ENCODE measurements at regions not wholly inside any gene's neighbourhood (a gene's known extent, or its start where the extent isn't known, plus 50 kb on each side); places are given as distances from the start of the nearest gene placed in this dataset.

DNA sequence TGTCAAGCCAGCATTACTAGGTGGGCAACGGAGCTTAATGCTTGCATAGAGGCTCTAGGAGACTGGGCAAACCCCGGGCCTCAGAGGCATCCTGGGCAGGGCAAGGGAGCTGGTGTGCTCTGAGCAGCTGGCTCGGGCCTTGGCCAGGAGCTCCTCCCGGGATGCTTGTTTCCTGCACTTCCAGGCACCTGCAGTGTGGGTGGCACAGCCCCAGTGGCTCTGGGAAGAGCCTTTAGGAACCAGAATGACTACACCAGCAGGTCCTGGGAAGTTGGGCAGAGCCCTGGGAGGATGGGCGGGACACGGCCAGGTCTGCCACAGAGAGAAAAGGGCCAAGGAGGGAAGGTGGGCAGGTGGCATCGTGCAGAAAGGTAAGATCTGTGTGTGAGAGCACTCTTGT lies 80.4 kb upstream of the CD93 start:
- H3K4ac ChIP-seq (ENCODE audit: low read length), result peak overlapping the region; percentile 17

DNA sequence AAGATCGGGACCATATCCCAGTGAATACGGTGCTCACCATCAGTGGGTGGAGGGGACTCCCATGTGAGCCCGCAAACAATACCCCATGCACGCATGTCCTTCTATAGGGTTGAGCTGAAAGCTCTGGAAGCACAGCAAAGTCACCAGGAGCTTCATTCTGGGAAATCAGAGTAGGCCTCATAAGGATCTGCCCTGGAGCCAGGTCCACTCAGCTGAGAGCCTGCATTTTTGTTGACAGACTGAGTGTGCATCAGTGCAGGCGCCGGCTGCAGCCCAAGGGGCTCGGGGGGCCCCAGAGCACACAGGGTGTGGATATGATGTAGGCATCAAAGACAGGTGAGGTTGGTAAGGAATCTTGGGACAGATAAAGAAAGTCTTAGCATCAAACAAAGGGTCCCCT lies 79.8 kb upstream of the CD93 start:
- Histone ChIP-seq H3K27me3 (ENCODE audit: control insufficient read depth in 3 of 3, insufficient read depth in 3 of 3, low read depth in 1 of 3, low read length in 3 of 3) (no peaks in the 10 kb centered on the region), H3K14ac (ENCODE audit: low read length) (no peak overlapping the region), H3K27ac (replicated peaks; ENCODE audit: low read length) (no peak overlapping the region), H3K4ac (ENCODE audit: low read length) (no peak overlapping the region), H3K18ac (ENCODE audit: low read length) (no peak overlapping the region), H2AK5ac (ENCODE audit: low read depth, low read length) (no peak overlapping the region), H3K9ac (ENCODE audit: low read depth, low read length, poor library complexity) (no peak overlapping the region), H4K91ac (ENCODE audit: low read depth, low read length, poor library complexity) (no peak overlapping the region), H2BK5ac (ENCODE audit: low read length) (no peak overlapping the region), H3K4me2 (ENCODE audit: insufficient read depth, low read length, poor library complexity, severe bottlenecking) (no peak overlapping the region), H3K9me3 (replicated peaks in 1 of 2; ENCODE audit: control insufficient read depth in 2 of 2, insufficient read depth in 1 of 2, low read depth in 1 of 2, low read length in 2 of 2) (no peaks in the 10 kb centered on the region), H3K4me1 (ENCODE audit: control insufficient read depth in 2 of 2, insufficient read depth in 1 of 2, low read depth in 1 of 2, low read length in 2 of 2) (peaks cover 0 to 2% of the 10 kb centered on the region in 2 donors), H2BK12ac (ENCODE audit: low read length) (no peak overlapping the region), H4K8ac (ENCODE audit: low read depth, low read length) (no peak overlapping the region), H2AFZ (ENCODE audit: low read length) (no peak overlapping the region), H3K36me3 (replicated peaks in 1 of 2; ENCODE audit: control insufficient read depth in 2 of 2, insufficient read depth in 2 of 2, low read length in 2 of 2) (no peaks in the 10 kb centered on the region), H3K23ac (ENCODE audit: low read depth, low read length, poor library complexity) (no peak overlapping the region), H2BK120ac (ENCODE audit: low read depth, low read length) (no peak overlapping the region), H2BK15ac (ENCODE audit: low read length) (no peak overlapping the region), H3K4me3 (ENCODE audit: low read length in 2 of 2) (no peak overlapping the region), H3K79me1 (ENCODE audit: low read depth, low read length) (no peaks in the 10 kb centered on the region)
- no peak for DNase-seq (ENCODE audit: low spot score)
- WGBS, 2 donors (ENCODE audit: extremely low coverage in 2 of 2, insufficient read length in 2 of 2, insufficient replicate concordance in 1 of 2), result no CpG with 5 or more reads among the region's 7 CpGs

More for the DNA sequence above, 80.4 kb upstream of the CD93 start:
- no CpG with 5 or more reads among the region's 7 CpGs for WGBS, 2 donors (ENCODE audit: extremely low coverage in 2 of 2, insufficient read length in 2 of 2, insufficient replicate concordance in 1 of 2)
- Histone ChIP-seq H3K9me3 (replicated peaks in 1 of 2; ENCODE audit: control insufficient read depth in 2 of 2, insufficient read depth in 1 of 2, low read depth in 1 of 2, low read length in 2 of 2) (no peaks in the 10 kb centered on the region), H2BK12ac (ENCODE audit: low read length) (no peak overlapping the region), H3K36me3 (replicated peaks in 1 of 2; ENCODE audit: control insufficient read depth in 2 of 2, insufficient read depth in 2 of 2, low read length in 2 of 2) (no peaks in the 10 kb centered on the region), H3K4me3 (ENCODE audit: low read length in 2 of 2) (no peak overlapping the region), H2BK120ac (ENCODE audit: low read depth, low read length) (no peak overlapping the region), H4K91ac (ENCODE audit: low read depth, low read length, poor library complexity) (no peak overlapping the region), H3K14ac (ENCODE audit: low read length) (no peak overlapping the region), H3K27ac (replicated peaks; ENCODE audit: low read length) (no peak overlapping the region), H2AFZ (ENCODE audit: low read length) (no peak overlapping the region), H3K9ac (ENCODE audit: low read depth, low read length, poor library complexity) (no peak overlapping the region), H3K4me1 (ENCODE audit: control insufficient read depth in 2 of 2, insufficient read depth in 1 of 2, low read depth in 1 of 2, low read length in 2 of 2) (peaks cover 0 to 2% of the 10 kb centered on the region in 2 donors), H3K23ac (ENCODE audit: low read depth, low read length, poor library complexity) (no peak overlapping the region), H3K4me2 (ENCODE audit: insufficient read depth, low read length, poor library complexity, severe bottlenecking) (no peak overlapping the region), H2AK5ac (ENCODE audit: low read depth, low read length) (no peak overlapping the region), H2BK5ac (ENCODE audit: low read length) (no peak overlapping the region), H3K18ac (ENCODE audit: low read length) (peak overlapping the region; percentile 54), H4K8ac (ENCODE audit: low read depth, low read length) (no peak overlapping the region), H3K27me3 (ENCODE audit: control insufficient read depth in 3 of 3, insufficient read depth in 3 of 3, low read depth in 1 of 3, low read length in 3 of 3) (no peaks in the 10 kb centered on the region), H2BK15ac (ENCODE audit: low read length) (peak overlapping the region; percentile 41), H3K79me1 (ENCODE audit: low read depth, low read length) (no peaks in the 10 kb centered on the region)
- DNase-seq (ENCODE audit: low spot score), result no peak

- Histone ChIP-seq H3K18ac (ENCODE audit: low read length) (peak overlapping the region; percentile 79), H3K36me3 (replicated peaks in 1 of 2; ENCODE audit: control insufficient read depth in 2 of 2, insufficient read depth in 2 of 2, low read length in 2 of 2) (no peaks in the 10 kb centered on the region), H2BK5ac (ENCODE audit: low read length) (no peak overlapping the region), H2BK120ac (ENCODE audit: low read depth, low read length) (no peak overlapping the region), H3K9me3 (replicated peaks in 1 of 2; ENCODE audit: control insufficient read depth in 2 of 2, insufficient read depth in 1 of 2, low read depth in 1 of 2, low read length in 2 of 2) (no peaks in the 10 kb centered on the region), H3K14ac (ENCODE audit: low read length) (no peak overlapping the region), H3K79me1 (ENCODE audit: low read depth, low read length) (no peaks in the 10 kb centered on the region), H4K91ac (ENCODE audit: low read depth, low read length, poor library complexity) (peak overlapping the region; percentile 35), H3K9ac (ENCODE audit: low read depth, low read length, poor library complexity) (no peak overlapping the region), H3K27me3 (ENCODE audit: control insufficient read depth in 3 of 3, insufficient read depth in 3 of 3, low read depth in 1 of 3, low read length in 3 of 3) (no peaks in the 10 kb centered on the region), H3K27ac (replicated peaks; ENCODE audit: low read length) (no peak overlapping the region), H4K8ac (ENCODE audit: low read depth, low read length) (no peak overlapping the region), H2BK15ac (ENCODE audit: low read length) (no peak overlapping the region), H3K4me1 (ENCODE audit: control insufficient read depth in 2 of 2, insufficient read depth in 1 of 2, low read depth in 1 of 2, low read length in 2 of 2) (peaks cover 0 to 4% of the 10 kb centered on the region in 2 donors), H3K4ac (ENCODE audit: low read length) (no peak overlapping the region), H2AK5ac (ENCODE audit: low read depth, low read length) (peak overlapping the region; percentile 48), H3K23ac (ENCODE audit: low read depth, low read length, poor library complexity) (peak overlapping the region; percentile 60), H3K4me2 (ENCODE audit: insufficient read depth, low read length, poor library complexity, severe bottlenecking) (no peak overlapping the region), H3K4me3 (ENCODE audit: low read length in 2 of 2) (no peak overlapping the region), H2BK12ac (ENCODE audit: low read length) (peak overlapping the region; percentile 53), H2AFZ (ENCODE audit: low read length) (no peak overlapping the region)
- DNase-seq (ENCODE audit: low spot score), result no peak
- WGBS, 2 donors (ENCODE audit: extremely low coverage in 2 of 2, insufficient read length in 2 of 2, insufficient replicate concordance in 1 of 2), result no CpG with 5 or more reads among the region's 12 CpGs
These were observed 79.2 kb upstream of the CD93 start for GRCh38 chr20:23165307-23165750.

- Histone ChIP-seq H3K79me1 (ENCODE audit: low read depth, low read length) (no peaks in the 10 kb centered on the region), H3K4me1 (ENCODE audit: control insufficient read depth in 2 of 2, insufficient read depth in 1 of 2, low read depth in 1 of 2, low read length in 2 of 2) (peaks cover 0 to 8% of the 10 kb centered on the region in 2 donors), H3K18ac (ENCODE audit: low read length) (peak overlapping the region; percentile 7), H3K9me3 (replicated peaks in 1 of 2; ENCODE audit: control insufficient read depth in 2 of 2, insufficient read depth in 1 of 2, low read depth in 1 of 2, low read length in 2 of 2) (no peaks in the 10 kb centered on the region), H3K27ac (replicated peaks; ENCODE audit: low read length) (no peak overlapping the region), H2BK120ac (ENCODE audit: low read depth, low read length) (no peak overlapping the region), H3K4me2 (ENCODE audit: insufficient read depth, low read length, poor library complexity, severe bottlenecking) (no peak overlapping the region), H3K9ac (ENCODE audit: low read depth, low read length, poor library complexity) (no peak overlapping the region), H4K8ac (ENCODE audit: low read depth, low read length) (no peak overlapping the region), H3K27me3 (ENCODE audit: control insufficient read depth in 3 of 3, insufficient read depth in 3 of 3, low read depth in 1 of 3, low read length in 3 of 3) (no peaks in the 10 kb centered on the region), H2BK12ac (ENCODE audit: low read length) (no peak overlapping the region), H2AFZ (ENCODE audit: low read length) (peak overlapping the region; percentile 35), H2BK5ac (ENCODE audit: low read length) (peak overlapping the region; percentile 40), H2AK5ac (ENCODE audit: low read depth, low read length) (no peak overlapping the region), H3K36me3 (replicated peaks in 1 of 2; ENCODE audit: control insufficient read depth in 2 of 2, insufficient read depth in 2 of 2, low read length in 2 of 2) (no peaks in the 10 kb centered on the region), H3K4me3 (ENCODE audit: low read length in 2 of 2) (no peak overlapping the region), H3K4ac (ENCODE audit: low read length) (no peak overlapping the region), H2BK15ac (ENCODE audit: low read length) (no peak overlapping the region), H4K91ac (ENCODE audit: low read depth, low read length, poor library complexity) (no peak overlapping the region), H3K23ac (ENCODE audit: low read depth, low read length, poor library complexity) (no peak overlapping the region), H3K14ac (ENCODE audit: low read length) (no peak overlapping the region)
- DNase-seq (ENCODE audit: low spot score), result no peak
- no CpG with 5 or more reads among the region's 13 CpGs for WGBS, 2 donors (ENCODE audit: extremely low coverage in 2 of 2, insufficient read length in 2 of 2, insufficient replicate concordance in 1 of 2)
These were observed 78.1 kb upstream of the CD93 start for GRCh38 chr20:23164176-23164601.

All from neuronal stem cell (in vitro differentiated cells).